ENCODE measurements at regions not wholly inside any gene's neighbourhood (a gene's known extent, or its start where the extent isn't known, plus 50 kb on each side); places are given as distances from the start of the nearest gene placed in this dataset.
"Not testable (repeated sequence)": the region's sequence is repeated elsewhere in the genome, so short reads cannot be mapped to it uniquely, and the experiment has no call there.

DNA sequence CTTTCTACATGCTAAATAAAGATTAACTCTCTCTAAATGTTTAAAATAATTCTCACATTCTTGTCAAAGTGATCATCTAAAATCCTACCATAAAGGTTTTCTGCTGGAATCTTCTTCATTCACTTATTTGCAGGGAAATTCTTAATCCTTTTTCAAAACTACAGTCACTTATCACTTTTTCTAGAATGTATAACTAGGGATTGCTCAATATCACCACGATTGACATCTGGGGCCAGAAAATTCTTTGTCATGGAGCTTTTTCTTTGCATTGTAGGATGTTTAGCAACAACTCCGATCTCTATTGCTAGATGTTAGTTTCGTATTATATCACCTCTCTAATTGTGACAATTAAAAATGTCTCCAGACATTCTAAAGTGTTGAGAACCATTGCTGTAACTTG lies 344.9 kb upstream of the PIK3R1 start:
- no peak overlapping the region for H3K27ac ChIP-seq
- TF ChIP-seq, protein P1, sequence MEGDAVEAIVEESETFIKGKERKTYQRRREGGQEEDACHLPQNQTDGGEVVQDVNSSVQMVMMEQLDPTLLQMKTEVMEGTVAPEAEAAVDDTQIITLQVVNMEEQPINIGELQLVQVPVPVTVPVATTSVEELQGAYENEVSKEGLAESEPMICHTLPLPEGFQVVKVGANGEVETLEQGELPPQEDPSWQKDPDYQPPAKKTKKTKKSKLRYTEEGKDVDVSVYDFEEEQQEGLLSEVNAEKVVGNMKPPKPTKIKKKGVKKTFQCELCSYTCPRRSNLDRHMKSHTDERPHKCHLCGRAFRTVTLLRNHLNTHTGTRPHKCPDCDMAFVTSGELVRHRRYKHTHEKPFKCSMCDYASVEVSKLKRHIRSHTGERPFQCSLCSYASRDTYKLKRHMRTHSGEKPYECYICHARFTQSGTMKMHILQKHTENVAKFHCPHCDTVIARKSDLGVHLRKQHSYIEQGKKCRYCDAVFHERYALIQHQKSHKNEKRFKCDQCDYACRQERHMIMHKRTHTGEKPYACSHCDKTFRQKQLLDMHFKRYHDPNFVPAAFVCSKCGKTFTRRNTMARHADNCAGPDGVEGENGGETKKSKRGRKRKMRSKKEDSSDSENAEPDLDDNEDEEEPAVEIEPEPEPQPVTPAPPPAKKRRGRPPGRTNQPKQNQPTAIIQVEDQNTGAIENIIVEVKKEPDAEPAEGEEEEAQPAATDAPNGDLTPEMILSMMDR (conservative IDR thresholded peaks at IDR 0.05), result no peak

DNA sequence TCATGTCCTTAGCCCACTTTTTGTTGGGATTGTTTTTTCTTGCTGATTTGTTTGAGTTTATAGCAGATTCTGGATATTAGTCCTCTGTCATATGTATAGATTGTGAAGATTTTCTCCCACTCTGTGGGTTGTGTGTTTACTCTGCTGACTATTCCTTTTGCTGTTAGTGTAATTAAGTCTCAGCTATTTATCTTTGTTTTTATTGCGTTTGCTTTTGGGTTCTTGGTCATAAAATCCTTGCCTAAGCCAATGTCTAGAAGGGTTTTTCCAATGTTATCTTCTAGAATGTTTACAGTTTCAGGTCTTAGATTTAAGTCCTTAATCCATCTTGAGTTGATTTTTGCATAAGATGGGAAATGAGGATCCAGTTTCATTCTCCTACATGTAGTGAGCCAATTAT lies 351.2 kb upstream of the PIK3R1 start:
- H3K27ac ChIP-seq, result not testable (repeated sequence)

DNA sequence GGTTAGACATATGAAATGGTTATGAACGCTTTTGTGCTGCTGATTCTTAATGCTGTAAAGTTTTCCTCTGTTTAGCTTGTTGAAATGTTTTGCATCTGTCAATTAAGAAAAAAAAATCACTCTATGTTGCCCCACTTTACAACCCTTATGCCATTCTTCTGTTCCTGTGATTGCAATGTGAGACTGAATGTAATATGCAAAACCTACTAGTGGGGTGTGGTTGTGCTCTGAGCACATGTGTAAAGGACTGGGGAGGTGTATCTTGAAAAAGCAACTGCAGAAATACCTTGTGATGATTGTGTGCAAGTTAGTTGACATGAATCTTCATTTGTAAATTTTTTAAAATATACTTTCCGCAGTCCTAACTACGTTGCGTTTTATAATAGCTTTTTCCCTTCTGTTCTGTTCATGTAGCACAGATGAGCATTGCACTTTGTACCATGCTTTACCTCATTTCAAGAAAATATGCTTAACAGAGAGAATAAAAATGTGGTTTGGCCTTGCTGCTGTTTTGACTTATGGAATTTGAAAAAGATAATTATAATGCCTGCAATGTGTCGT lies 357.0 kb upstream of the PIK3R1 start:
- no peak overlapping the region for H3K27ac ChIP-seq
- TF ChIP-seq, protein P1 (conservative IDR thresholded peaks at IDR 0.05), result no peak

DNA sequence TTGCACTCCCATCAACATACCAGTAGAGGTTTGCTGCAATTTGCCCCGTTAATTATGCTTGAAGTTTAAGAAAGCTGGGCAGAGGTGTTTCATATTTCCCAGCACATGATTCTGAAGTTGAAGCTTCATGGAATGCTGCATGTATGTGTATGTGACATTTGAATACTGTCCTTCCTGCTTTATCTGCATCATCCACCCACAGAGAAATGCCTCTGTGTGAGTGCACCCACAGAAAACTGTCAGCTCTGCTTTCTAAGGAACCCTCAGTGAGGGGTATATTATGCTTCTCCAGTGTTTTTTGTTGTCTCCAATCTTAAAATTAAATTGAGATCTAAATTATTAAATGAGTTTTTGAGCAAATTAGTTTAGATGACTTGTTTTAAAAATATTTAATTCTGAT lies 358.1 kb upstream of the PIK3R1 start:
- H3K27ac ChIP-seq, result no peak overlapping the region
- TF ChIP-seq, protein P1 (conservative IDR thresholded peaks at IDR 0.05), result no peak

DNA sequence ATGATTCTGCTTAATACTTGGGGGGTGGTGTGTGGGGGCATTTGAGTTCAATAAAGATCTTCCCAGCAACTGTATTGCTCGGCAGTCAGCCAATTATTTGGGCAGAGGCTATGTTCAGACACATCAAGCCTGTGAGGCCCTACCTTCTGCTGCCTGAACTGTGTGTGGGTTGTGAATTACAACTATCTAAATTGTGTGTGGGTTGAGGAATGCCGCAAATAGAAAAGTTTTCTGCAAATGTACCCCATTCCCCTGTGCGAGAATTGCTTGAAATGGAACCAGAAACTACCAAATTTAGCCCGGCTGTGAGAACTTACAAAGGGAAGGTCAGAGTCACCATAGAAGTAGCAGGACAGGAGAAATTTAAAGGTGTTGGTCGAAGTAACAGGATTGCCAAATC lies 360.0 kb upstream of the PIK3R1 start:
- TF ChIP-seq, protein P1 (conservative IDR thresholded peaks at IDR 0.05), result no peak
- H3K27ac ChIP-seq, result no peak overlapping the region

DNA sequence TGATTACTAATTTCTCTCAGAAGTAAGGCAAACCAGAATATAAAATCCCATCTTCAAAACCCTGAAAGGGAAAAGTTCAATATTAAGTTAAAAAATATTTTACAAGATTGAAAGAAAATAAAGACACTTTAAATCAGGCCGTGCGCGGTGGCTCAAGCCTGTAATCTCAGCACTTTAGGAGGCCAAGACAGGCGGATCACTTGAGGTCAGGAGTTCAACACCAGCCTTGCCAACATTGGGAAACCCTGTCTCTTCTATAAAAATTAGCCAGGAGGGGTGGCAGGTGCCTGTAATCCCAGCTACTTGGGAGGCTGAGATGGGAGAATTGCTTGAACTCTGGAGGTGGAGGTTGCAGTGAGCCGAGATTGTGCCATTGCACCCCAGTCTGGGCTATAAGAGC lies 364.6 kb upstream of the PIK3R1 start:
- H3K27ac ChIP-seq, result not testable (repeated sequence)

DNA sequence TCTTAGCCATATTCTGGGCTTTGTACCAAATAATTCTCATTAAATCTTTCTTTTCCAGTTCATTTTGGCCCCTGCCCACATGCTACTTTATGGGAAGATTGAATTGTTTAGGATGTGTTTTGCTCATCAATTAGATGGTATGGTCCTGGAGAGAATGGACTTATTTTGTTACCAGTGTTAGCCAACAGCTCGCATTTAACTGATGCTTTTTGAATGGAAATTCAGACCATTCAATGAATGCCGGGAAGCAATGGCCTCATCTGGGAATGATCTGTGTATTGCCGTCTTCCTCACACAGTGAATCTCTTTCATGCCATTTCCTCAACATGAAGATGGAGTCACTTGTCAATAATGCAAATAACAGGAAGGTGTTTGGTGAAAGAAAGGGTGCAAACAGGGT lies 370.6 kb upstream of the PIK3R1 start:
- TF ChIP-seq, protein P1 (conservative IDR thresholded peaks at IDR 0.05), result no peak
- H3K27ac ChIP-seq, result no peak overlapping the region

DNA sequence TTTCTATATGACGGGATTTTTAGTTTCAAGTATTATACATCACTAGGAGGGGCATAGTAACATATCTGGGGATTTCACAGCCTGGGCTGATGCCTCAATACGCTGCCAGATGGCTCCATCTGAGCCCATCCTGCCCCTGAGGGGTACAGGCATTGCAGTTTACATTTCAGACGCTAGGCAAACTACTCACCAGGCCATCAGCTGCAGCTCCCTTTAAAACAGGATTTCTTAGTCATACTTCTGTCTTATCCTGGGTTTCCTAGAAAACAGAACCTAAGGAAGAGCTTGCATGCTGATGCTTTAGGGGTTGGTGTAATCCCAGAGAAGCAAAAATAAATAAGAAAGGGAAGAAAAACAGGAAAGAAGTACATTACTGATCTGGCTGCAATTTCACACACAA lies 372.8 kb upstream of the PIK3R1 start:
- no peak overlapping the region for H3K27ac ChIP-seq
- TF ChIP-seq, protein P1 (conservative IDR thresholded peaks at IDR 0.05), result no peak

DNA sequence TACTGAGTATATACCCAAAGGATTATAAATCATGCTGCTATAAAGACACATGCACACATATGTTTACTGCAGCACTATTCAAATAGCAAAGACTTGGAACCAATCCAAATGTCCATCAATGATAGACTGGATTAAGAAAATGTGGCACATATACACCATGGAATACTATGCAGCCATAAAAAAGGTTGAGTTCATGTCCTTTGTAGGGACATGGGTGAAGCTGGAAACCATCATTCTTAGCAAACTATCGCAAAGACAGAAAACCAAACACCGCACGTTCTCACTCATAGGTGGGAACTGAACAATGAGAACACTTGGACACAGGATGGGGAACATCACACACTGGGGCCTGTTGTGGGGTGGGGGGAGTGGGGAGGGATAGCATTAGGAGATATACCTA lies 378.3 kb upstream of the PIK3R1 start:
- H3K27ac ChIP-seq, result not testable (repeated sequence)

DNA sequence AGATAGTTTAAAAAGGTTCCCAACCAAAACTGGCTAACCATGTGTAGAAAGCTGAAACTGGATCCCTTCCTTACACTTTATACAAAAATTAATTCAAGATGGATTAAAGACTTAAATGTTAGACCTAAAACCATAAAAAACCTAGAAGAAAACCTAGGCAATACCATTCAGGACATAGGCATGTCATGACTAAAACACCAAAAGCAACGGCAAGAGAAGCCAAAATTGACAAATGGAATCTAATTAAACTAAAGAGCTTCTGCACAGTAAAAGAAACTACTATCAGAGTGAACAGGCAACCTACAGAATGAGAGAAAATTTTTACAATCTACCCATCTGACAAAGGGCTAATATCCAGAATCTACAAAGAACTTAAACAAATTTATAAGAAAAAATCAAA lies 379.1 kb upstream of the PIK3R1 start:
- H3K27ac ChIP-seq, result not testable (repeated sequence)

Data from VCaP (cell line).